ENCODE measurements at regions not wholly inside any gene's neighbourhood (a gene's known extent, or its start where the extent isn't known, plus 50 kb on each side); places are given as distances from the start of the nearest gene placed in this dataset.
"Not testable (repeated sequence)": the region's sequence is repeated elsewhere in the genome, so short reads cannot be mapped to it uniquely, and the experiment has no call there.

DNA sequence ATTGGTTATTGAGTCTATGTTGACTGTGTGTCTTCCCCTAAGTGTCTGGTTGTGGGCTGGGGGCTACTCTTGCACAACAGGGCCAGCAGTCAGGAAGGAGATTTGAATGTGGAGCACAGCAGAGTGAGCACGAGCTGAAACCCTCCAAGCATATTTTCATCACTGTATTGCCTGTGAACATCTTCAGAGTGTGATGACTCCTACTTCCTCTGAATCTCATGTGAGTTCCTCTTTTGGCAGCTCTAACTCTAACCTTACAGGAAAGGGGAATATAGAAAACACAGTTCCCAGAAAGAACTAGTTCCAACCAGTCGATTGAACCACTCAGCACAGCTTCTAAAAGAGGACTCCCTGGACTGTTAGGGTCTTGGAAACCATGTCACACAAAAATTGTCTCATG is 211.6 kb downstream of the RAP2B start:
- peak in 5 of 14 donors; percentile 0 to 10 (median 4) for DNase-seq

DNA sequence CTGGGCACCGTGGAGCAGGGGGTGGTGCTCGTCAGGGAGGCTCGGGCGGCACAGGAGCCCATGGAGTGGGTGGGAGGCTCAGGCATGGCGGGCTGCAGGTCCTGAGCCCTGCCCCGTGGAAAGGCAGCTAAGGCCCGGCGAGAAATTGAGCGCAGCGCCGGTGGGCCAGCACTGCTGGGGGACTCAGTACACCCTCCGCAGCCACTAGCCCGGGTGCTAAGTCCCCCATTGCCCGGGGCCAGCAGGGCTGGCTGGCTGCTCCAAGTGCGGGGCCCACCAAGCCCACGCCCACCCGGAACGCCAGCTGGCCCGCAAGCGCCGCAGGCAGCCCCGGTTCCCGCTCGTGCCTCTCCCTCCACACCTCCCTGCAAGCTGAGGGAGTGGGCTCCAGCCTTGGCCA is 216.3 kb downstream of the RAP2B start:
- DNase-seq: not testable (repeated sequence)

DNA sequence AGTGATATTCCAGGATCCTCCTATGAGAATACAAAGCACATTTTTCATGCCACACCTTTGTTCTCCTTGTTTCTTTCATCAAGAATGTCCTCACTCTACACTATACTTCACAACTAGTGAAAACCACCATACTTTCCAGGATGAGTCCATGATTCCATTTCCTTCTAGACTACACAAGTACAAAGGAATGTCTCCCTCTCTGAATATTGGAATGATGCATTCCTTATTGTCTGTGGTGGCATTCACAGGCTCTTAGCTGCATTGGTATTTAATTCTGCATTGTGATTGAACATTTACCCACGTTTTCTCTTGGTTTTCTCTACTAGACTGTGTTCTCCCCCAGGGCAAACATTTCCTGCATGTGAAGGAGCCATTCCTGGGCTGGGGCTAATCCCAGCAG is 217.5 kb downstream of the RAP2B start:
- DNase-seq: no peak

DNA sequence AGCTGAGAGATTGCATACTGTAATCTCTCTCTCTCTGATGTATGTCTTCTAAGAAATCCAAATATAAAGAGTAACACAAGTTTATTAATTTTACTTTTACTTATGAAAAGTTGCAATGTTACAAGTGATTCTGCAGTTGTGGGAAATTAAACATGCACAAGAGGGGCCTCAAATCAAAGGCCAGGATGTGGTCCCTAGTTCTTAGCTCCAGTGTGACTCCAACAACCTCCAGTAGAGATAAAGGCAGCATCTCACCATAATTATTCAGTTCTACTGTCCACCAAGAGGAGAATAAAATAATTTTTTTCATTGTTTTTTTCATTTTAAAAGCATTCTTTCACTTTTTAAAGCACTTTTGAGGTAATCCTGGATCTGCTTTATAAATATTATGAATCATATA is 223.3 kb downstream of the RAP2B start:
- no peak for DNase-seq

DNA sequence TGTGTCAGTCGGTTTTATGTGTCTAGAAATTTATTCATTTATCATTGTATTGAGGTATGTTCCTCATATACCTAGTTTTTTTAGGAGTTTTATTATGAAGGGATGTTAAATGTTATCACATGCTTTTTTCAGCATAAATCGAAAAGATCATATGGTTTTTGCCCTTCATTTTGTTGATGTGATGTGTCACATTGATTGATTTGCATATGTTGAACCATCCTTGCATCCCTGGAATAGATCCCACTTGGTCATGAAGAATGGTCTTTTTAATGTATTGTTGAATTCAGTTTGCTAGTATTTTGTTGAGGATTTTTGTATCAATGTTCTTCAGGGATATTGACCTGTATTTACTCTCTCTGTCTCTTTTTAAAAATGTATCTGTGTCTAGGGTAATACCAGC is 230.3 kb downstream of the RAP2B start:
- DNase-seq: no peak

DNA sequence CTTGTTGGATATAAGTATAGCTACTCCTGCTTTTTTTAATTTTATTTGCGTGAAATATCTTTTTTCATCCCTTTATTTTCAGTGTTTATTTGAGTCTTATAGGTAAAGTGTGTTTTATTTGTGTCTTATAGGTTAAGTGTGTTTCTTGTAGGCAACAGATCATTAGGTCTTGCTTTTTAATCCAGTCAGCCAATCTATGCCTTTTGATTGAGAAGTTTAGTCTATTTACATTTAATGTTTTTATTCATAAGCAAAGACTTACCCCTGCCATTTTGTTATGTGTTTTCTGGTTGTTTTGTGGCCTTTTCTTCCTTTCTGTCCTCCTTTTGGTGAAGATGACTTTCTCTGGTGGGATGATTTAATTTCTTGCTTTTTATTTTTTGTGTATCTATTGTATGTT is 232.0 kb downstream of the RAP2B start:
- no peak for DNase-seq

DNA sequence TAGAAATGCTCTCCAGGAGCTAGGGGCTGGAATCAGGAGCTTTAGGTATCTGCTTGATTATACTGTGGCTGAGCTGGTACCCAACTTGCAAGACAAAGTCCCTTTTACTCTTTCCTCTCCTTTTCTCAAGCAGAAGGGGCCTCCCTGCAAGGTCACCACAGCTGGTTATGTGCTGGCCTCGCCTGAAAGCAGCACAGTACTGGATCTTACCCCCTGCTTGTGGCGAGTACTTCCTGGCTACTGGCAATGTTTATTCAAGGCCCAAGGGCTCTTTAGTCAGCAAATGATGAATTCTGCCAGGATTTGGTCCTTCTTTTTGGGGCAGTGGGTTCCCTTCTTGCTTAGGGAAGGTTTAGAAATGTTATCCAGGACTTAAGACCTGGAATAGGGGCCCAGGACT is 234.6 kb downstream of the RAP2B start:
- no peak for DNase-seq

DNA sequence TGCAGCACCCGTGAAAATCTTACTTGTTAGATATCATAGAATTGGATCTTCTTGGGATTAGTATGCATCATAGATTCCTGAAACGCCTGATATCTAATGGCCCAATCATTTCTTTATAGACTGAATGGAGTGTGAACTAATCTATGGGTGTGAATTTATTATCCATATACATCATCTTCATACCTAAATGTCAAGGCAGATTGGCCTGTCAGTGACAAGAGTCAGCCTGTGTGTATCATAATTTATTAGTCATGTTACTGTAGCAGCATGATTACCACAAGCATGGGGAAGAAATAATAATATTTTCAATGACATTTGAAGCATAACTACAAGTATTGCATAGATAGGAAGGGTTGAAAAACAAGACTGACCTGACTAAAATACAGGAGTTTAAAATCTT is 235.8 kb downstream of the RAP2B start:
- no peak for DNase-seq

DNA sequence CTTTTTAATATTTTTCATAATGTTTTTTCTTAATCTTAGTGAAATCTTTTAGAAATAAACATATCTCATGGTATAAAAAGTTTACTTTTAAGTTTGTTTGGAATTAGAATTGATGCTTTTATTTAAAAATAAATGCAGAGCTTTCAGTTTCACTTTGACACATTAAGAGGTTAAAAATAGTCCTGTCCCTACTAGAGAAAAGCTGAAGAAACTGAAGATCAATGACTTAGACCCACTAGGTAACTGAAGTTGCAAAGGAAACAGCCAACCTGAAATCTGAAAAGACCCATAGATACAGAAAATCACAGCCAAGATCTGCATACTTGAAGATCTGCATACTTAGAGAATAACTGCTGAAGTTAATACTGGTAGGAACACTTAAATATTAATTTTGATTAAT is 237.6 kb downstream of the RAP2B start:
- no peak for DNase-seq

DNA sequence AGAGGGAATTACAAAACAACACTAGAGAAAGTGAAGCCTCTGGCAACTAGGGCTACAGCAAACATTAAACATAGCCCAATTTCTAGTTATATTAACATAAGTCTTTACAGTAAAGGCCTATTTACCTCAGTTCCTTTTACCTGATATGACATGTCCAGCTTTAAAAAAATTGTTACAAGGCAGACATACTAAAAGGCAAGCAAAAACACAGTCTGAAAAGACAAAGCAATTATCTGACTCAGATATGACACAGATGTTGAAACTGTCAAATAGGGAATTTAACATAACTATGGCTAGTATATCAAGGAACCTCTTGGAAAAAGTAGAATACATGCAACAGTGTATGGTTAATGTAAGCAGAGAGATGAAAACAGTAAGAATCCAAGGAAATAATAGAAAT is 238.6 kb downstream of the RAP2B start:
- DNase-seq: no peak

DNA sequence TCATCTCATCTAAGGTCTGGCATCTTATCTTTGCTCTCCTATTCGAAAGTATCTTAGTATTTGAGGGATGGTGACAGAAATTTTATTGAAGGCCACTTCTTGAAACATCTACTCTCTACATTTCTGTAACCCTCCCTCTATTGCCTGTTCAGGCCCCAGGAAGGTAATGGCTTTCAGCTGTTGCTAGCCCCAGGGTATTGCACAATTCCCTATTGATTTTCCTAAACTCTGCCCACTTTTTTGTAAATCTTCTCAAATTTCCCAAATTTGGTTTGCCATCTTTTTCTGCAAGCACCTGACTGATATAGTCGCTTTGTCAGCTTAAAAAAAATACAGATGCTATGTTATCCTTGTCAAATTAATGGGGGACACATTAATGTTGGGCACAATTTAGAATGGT is 242.1 kb downstream of the RAP2B start:
- DNase-seq: no peak

DNA sequence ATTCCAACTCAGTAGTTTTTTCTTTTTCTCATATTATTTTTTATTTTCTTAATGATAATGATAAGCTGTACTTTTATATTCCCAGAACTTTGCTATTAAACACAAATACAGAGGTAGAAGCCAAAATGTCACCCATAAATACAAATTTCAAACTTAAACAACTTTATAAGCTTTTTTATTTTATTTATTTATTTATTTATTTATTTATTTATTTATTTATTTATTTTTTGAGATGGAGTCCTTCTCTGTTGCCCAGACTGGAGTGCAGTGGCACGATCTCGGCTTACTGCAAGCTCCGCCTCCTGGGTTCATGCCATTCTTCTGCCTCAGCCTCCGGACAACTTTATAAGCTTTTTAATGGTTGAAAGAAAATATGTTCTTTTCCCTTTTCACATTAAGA is 243.3 kb downstream of the RAP2B start:
- DNase-seq: not testable (repeated sequence)

DNA sequence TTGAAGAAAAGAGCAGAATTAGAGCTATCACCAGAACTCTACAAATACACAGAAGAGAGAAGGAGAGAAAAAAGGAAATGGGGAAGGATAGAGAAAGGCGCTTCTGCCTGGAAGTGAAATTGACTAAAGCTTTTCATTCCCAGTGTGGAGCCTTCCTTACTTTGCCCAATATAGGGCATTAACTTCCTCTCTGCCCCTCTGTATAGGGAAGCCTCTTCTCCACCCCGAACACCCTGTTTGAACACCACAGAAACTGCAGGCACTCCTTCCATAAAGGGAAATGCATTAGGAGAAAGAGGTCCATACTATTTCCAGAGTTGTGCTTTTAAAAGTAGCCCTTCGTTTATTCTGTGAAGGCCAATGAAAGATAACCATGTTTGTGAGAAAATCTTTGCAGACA is 248.5 kb downstream of the RAP2B start:
- DNase-seq: no peak

DNA sequence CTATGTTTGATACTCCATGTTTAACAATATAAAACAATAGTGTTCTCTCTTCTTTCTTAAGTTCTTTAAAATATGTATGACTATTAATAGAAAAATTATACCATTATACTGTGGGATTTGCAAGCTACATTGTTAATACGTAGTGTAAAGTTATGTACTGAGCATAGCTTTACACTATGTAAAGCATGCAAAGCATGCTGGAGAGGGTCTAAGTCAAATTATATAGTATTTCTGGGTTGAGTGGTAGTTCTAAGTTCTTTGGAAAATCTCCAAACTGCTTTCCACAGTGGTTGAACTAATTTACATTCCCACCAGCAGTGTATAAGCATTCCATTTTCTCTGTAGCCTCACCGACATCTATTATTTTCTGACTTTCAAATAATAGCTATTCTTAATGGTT is 253.0 kb downstream of the RAP2B start:
- no peak for DNase-seq

DNA sequence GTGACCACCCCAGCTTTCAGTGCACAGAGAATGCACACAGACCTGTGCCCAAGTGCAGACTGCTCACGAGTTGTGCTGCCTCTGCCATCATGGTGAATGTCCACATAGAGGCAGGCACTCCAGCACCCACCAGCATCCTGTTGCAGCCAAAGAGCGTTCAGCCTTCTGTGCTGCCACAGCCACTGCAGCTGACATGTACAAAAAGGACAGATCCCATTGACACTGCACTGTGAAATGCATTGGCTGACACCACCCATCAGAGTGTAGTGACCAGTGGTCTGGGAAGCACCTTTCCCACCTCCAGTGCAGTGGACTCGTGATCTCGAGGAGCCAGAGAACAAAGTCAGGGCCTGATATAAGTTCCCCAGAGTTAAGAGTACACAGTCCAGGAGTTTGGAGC is 260.3 kb downstream of the RAP2B start:
- no peak for DNase-seq

DNA sequence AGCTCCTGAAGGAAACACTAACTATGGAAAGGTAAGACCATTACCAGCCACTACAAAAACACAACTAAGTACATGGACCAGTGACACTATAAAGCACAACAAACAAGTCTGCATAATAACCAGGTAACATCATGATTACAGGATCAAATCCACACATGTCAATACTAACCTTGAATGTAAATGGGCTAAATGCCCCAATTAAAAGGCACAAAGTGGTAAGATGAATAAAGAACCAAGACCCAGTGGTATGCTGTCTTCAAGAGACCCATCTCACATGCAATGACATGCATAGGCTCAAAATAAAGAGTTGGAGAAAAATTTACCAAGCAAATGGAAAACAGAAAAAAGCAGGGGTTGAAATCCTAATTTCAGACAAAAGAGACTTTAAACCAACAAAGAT is 261.8 kb downstream of the RAP2B start:
- not testable (repeated sequence) for DNase-seq

DNA sequence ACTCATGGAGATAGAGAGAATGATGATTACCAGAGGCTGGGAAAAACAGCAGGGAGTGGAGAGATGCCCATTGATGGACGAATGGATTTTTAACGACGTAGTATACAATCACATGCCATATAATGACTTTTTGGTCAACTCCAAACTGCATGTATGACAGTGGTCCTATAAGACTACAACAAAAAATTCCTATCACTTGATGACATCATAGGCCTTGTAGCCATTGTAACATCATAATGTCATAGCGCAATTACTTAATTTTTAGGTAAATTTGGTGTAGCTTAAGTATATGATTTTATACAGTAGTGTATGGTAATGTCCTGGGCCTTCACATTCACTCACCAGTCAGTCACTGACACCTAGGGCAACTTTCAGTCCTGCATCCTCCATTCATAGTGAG is 264.3 kb downstream of the RAP2B start:
- no peak for DNase-seq

DNA sequence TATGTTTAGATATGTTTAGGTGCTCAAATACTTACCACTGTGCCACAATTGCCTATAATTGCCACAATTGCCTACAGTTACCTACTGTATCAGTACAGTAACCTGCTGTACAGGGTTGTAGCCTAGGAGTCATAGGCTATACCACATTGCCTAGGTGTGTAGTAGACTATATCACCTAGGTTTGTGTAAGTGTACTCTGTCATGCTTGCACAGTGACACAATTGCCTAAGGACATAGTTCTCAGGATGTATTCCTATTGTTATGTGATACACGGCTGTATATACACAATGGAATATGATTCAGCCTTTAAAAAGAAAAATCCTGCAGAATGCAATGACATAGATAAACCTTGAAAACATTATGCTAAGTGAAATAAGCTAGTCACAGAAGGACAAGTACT is 264.8 kb downstream of the RAP2B start:
- DNase-seq: no peak

DNA sequence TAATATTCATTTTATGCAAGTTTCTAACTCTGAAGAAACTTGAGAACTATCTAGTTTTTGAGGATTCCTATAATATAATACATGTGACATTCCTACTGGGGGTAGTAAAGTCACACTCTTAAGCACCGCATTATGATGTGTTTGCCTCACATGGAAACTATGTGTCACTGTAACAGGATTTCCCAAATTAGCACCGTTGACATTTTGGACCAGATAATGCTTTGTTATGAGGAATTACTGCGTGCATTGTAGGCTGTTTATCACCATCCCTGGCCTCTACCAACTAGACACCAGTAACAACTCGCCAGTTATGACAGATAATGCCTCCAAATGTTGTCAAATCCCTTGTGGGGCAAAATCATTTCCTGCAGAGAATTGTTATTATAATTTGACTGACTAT is 267.8 kb downstream of the RAP2B start:
- DNase-seq: no peak

DNA sequence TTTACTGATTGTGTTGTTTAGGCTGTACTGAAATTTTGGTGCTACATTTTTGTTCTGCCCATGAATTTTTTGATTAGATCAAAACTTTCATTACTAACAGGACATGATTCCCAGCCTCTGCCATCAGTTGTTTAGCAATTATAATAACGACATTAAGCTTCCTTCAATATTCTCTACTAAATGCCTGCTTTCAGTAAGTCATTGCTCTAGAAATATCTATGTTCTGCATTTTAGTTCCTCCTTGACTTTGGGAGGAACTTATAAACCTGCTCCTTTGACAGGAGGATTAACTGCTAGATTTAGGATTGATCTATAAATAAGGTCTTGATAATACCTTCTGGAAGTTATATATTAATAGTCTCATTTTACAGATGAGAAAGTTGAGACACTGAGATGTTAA is 269.1 kb downstream of the RAP2B start:
- no peak for DNase-seq

DNA sequence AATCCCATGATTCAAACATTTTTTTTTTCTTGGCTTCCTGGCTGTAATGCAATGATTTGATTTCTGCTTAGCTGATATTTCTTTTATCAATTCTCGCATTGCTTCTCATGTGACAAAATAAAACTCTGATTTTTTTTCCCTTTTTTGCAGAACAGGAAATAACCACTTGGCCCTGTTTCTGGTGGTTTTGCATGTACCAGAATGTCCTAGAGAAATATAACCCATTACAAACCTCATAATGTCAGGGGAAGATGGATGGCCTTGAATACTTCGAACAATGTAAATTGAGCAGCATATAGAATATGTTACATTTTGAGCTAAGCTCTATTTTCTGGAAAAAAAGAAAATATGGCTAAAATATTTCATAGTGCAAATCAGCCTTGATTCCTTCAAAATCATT is 275.6 kb downstream of the RAP2B start:
- DNase-seq: no peak

DNA sequence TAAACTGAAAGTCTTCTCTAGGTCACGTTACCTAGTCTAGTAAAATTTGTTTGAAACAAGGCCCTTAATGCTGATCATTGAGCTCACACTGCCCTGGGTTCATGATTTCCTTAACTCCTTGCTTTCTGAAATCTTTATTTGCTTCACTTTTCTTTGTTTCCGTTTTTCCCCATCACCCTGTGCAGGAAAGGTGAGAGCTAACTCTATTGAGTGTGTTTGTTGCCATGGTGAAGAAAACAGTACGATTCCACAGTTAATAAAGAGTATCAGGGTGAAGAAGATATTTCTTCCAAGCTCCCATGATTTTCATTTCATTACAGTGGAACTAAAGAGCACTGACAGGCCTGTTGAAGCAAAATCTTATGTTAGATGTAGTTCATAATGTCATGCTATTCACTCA is 276.2 kb downstream of the RAP2B start:
- no peak for DNase-seq

DNA sequence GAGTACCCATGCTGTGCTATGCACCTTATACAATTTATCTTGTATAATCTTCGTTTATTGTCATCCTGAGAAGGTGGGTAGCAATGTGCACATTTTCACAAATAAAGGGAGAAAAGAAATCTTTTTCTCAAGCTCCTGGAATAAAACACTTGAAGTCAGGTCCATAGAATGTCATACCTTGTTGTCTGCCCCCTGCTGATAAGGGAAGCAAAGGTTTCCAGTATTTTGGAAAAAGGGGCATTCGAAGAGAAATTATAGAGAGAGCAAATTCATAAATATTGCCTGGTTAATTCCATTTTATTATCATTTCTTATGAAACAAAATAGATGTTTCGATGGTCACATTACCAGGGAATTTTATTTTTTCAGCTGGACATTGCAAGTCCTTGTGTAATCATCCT is 277.8 kb downstream of the RAP2B start:
- no peak for DNase-seq

DNA sequence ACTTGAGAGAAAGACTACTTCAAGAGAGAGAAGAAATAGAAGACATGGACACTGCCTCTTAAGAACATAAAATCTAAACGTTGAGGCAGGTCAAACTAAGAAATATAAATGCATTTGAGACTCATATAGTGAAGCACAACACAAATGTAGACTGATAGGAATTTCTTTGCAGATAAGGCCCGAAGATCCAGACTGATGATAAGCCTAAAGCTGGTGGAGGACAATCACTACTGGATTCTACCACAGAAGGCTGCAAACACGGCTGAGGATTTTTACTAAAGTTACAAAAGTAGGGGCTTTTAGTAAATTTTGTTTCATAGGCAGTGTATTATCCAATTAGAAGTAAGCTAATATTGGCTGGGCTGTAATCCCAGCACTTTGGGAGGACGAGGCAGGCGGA is 278.3 kb downstream of the RAP2B start:
- DNase-seq: no peak

DNA sequence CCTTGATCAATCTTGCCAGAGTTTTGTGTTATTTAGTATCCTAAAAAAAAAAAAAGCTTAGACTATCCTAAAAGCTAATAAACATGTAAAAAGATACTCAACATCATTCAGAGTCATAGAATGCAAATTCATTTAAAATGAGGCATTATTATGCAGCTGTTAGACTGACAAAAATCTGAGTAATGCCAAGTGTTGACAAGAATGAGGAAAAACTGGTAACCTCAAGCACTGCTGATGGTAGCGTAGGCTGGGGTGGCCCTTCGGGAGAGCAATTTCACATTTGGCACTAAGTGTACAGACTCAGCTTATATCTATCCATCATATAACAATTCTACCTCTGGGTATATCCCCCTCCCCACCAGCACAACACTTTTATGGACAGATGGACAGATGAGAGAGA is 280.4 kb downstream of the RAP2B start:
- DNase-seq: no peak

Data from C1 segment of cervical spinal cord (tissue), 14 donors.